NCI-H226 (cell line): ENCODE measurements at regions not wholly inside any gene's neighbourhood (a gene's known extent, or its start where the extent isn't known, plus 50 kb on each side); places are given as distances from the start of the nearest gene placed in this dataset.
A peak's percentile ranks its signal among the peaks of the same experiment; 100 is the strongest.

Experiments
- DNase-seq: peaks from one replicate; pipeline ENCODE4 v3.0.0-alpha.2; 2015

DNA sequence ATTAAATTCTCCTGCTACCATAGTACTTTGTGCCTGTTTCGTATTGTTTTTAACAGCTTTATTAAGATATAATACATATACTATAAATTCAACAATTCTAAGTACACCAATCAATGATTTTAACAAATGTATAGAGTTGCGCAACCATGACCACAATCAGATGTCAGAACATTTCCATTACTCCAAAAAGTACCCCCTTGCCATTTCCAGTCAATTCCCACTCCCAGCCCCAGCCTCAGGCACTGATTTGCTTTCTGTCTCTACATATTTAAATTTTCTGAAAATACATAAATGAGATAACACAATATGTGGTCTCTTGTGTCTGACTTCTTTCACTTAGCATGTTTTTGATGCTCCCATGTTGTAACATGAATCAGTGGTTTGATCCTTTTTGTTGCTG lies 193.9 kb downstream of the FIGN start:
- no peak for DNase-seq

DNA sequence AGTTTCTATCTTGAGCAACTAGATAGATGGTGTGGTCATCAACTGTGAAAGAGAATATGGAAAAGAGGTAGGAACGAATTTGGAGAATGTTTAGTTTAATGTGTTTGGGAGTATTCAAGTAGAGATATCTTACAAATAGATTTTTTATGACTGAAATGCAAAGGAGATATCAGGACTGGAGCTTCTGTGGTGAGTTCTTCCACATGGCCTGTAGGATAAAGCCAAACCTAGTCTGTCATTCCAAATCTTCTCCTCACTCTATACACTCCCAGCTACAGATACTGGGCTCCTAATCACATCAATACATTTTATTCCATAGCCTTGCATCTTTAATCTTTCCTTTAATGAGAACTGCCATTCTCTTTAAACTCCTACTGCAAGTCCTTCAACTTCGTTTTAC lies 194.3 kb downstream of the FIGN start:
- DNase-seq = no peak

DNA sequence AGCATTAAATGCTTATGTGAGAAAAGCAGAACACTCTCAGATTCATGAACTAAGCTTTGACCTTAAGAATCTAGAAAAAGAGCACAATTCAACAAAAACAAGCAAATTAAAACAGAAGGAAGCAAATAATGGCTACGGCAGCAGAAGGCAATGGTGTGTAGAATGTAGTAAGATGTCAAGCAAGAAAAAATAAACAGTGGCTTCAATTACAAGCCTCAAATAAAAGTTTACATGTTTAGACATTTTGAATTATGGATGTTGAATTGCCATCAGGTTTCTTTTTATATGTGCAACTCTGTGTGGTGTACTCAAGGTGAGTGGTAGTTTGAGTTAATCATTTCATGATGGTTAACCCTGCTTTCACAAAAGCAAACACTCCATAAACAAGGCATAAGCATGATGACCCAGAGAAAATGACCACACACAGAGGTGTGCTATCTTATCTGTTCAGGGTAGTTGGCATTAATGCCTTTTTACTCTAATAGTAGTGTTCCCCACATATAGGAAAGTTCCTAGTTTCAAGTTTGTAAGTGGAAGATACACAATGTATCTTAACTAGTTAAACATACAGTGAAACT lies 207.1 kb downstream of the FIGN start:
- no peak for DNase-seq

DNA sequence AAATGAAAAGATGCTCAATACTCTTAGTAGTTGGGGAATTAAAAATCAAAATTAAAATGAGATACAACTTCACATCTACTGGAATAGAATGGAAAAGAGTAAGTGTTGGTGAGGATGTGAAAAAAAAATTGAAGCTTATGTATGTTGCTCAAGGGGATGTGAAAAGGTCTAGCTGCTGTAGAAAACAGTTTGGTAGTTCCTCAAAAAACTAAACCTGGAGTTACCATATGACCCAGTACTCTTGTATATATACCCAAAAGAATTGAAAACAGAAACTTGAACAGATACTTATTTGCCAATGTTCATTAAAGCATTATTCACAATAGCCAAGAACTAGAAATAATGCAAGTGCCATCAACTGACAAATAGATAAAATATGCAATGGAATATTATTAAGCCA lies 208.4 kb downstream of the FIGN start:
- DNase-seq = no peak

DNA sequence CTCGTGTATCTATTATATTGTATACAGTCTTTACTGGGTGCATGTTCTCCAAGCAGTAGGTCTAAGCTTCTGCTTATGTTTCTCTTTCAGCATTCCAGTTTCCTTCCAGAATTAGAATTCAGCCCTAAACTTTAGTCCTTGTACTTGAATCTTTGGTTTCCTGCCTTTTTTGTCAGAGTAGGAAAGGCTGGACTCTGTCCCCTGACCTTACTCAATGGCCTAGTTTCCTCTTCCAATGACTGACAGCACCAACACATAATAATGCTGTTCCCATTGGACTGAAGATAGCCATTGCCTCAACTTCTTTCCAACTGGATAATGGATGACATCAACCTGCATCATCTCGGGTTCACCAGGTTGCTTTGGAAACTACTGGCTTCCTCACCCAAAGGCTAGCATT lies 217.0 kb downstream of the FIGN start:
- DNase-seq = no peak

DNA sequence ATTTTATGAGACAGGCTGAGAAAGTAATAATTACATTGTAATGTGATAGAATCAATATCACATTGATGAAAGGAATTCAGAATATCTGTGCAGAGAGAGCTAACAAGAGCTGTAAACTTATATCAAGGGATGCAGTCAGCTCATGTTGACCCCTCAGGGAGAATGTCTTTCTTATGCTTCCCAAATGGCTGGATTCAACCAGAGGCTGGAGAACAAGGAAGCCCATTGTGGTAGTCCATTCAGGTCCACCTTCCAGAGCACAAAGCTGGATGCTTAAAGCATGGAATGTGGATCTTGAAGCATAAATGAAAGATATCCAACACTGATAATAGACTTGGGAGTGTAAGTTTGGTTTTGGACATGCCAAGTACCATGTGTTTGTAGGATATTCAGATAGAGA lies 220.0 kb downstream of the FIGN start:
- no peak for DNase-seq

DNA sequence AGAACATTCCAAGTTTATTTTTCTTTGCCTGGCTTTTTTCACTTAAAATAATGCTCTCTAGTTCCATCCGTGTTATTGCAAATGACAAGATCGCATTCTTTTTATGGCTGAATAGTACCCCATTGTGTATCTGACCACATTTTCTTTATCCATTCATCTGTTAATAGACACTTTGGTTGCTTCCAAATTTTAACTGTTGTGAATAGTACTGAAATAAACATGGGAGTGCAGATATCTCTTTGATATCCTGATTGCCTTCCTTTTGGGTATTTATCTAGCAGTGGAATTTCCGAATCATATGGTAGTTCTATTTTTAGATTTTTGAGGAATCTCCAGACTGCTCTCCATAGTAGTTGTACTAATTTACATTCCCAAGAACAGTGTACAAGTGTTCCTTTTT lies 230.5 kb downstream of the FIGN start:
- DNase-seq = no peak

DNA sequence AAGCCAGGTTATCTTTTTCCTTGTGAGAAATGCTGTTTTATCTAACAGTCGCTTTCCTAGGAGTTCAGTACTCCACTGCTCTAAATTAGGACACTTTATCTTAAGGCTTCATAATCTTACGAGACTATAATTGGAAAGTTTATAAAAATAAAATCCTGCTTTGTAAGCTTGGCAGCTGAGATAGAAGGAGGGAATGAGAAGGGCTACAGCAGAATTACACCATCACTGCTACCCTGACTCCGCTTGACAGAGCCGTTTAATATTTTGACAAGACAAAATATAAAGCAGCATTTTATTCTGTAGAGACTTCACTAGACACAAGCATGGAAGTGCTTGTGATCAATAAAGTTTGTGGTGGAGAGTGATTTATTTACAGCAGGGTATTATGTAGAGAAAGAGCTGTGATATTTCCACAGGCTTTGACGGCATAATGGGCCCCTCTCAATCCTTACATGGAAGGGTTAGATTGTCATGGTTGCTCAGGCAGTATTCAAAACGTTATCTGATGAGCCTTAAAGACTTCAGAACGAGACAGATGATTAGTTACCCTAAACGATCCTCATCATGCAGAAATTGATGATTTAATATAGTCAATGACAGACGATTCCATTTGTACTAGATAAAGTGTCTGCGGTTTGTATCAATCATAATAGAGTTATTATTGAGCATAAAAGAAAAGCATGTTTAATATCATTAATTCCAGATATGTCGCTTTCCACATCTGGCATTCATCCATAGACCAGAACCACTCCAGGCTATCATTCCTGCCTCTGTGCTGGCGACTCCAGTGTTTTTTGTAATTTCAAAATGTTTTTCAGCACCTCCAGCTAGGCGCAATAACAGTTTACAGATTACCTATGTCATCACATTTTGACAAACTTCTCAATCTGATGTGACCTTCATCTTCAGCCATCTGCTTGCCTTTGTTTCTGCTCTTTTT lies 242.2 kb downstream of the FIGN start:
- no peak for DNase-seq

DNA sequence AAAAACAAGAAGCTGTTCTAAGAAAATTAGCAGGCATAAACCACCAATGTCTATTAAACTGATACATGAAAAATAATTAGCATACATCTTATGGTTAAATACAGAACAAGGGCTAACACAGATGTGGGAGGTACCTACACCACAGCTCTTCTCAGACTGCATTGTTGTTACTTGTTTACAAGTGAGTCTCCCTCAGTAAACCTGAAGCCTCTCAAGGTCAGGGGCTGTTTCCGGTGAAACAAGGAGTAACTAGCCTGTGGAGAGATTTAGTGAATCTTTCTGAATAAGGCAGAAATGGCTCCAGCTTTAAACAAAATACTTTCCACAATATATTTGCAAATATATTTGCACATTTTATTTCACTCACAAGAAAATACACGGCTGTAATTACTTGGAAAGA lies 244.0 kb downstream of the FIGN start:
- DNase-seq = no peak

DNA sequence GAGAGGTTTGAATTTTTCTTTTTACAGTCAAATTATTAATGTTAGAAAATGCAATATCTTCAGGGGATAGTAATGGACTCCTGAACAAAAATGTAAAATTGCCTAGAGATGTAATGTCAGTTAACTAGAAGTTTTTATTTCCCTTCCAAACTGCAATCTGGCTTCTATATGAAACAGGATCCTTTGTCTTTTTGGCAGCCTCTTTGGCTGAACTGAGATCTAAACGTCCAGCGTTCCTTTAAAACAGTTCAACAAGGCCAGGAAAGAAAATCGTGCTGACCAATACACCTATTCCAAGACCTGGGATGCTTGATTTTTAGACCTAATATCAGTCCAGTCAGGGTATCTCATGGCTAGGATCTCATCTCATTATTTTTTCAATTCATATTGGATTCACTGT lies 245.5 kb downstream of the FIGN start:
- no peak for DNase-seq

DNA sequence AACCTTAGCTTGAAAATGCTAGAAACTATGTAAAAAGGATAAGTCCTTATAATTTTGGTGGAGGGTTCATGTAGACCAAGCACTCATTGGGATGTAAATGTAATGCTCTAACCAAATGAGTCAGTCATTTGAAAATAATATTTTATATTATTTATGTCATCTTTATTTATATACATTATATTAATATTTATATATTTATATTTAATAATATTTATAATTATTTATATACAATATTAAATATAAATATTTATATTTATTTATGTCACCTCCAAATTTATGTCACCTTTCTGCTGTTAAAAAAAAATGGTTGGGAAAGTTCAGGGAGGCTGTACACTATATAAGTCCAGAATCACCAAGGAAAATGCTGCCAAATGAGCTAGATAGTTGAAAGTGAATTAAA lies 254.3 kb downstream of the FIGN start:
- DNase-seq = no peak

DNA sequence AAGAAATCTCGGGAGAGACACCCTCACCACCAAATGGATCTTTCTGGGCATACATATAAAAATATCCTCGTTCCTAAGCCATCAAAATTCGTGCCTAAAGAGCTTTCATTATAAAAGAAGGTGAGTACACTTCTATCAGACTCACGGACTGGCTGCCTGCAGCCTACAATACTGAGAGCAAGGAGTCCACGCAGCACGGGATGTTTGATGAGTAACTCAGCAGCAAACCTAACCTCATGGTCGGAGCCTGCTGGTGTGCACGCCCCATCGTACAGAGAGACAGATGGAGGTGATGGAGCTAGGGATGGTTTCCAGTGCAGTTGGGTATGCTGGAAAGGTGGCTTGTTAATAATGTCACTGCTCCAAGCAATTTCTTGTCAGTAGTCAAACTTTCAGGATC lies 256.2 kb downstream of the FIGN start:
- no peak for DNase-seq

DNA sequence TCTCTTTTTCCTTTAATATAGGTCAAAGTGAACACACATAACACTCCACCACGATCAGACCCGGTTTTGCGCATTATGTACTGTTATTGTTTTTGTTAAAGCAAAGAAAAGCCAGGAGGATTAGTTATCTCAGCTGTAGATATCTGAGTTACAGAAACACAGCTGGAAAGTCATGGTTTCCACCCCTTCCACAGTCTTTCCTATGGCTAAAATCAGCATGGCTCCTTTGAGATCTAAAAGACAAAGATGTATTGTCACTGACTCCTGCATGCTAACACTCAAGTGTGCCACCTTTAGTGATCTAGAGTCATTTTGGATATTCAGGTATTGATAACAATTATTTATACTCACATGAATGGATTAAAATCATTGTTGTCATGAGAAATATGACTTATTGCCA lies 260.0 kb downstream of the FIGN start:
- DNase-seq = no peak

DNA sequence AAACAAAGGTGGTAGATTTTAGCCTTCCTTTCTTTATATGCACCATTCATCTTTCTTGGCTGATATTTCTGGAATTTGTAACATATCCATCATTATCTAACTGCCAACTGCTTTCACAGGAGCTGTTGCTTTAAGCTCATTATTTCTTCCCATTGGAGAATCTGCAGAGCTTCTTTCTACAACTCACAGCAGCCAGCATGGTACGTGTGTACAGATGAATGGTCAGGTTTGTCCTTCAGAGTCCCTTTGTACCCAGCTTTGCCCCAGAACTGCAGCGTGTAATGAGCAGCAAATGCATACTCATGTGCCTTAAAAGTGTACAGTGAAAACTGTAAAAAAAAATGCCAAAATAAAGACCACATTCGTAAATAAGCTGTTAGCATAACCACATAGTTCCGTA lies 260.9 kb downstream of the FIGN start:
- no peak for DNase-seq

DNA sequence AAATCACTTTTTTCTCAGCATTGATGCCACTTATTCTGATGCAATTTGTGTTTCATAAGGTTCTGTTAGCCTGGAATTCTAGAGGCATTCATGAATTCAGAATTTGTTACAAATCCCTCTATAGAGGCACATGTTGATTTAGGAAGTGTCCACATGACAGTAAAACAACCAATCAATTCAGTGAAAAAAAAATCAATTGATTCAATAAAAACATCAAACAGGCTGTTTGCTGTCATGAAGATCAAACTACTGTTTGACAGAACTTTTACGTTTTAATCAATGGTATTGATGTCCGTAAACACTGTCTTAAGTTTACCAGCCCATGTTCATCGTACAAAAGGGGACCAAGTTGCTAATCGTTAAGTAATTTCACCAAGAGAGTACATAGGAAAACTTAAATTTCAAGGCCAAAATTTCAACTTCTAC lies 261.5 kb downstream of the FIGN start:
- no peak for DNase-seq

DNA sequence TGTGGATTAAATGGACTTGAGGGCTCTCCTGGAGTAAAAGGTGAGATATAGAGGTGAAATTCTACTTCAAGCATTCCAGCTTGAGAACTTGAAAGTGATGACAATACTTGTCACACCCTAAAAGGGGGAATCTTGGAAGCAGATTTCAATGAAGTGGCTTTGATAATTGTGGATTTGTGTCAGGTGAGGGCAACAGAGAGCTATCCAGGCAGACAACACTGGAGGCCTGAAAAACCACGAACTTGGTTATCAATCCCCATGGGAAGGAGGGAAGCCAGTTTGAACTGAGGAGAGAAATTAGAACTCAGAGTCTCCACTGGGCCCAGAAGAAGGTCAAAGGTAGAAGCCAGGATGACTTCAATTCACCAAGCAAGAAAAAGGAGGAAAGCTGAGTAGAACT lies 263.9 kb downstream of the FIGN start:
- DNase-seq = peak; percentile 20

DNA sequence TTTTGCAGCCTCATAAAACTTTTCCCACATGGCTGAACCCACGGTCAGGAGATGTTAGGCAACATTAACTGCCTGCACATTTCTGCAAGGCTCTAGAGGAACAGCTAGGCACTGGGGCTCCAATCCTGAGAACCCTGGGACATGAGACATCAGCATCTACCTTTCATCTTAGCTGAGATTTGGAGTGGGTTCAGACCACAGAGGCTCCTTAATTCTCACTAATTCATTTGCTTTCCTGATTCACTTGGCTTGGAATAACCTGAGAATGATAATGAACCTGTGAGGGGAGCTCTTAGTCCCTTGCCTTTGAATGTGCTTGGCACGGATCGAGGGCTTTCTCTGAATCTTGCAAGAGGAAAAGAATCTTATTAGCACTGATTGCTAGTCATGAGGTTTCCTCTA lies 266.2 kb downstream of the FIGN start:
- DNase-seq = no peak

DNA sequence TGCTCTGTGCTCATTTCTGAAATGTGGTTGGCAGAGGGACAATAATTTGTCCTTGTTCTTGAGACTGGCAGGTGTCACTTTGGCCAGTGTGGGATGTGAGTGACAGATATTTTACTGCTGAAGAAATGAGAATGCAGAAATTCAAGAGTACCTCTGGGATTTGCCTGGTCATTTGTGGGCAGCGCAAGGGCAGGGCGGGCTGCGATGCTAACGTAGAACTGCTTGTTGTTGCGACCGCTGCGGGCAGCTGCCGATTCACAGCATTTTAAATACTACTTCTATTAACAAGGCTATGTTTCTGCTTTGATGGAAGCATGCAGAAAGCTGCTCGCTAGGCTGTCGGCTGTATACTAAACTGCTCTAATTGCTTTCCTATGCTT lies 268.6 kb downstream of the FIGN start:
- no peak for DNase-seq

DNA sequence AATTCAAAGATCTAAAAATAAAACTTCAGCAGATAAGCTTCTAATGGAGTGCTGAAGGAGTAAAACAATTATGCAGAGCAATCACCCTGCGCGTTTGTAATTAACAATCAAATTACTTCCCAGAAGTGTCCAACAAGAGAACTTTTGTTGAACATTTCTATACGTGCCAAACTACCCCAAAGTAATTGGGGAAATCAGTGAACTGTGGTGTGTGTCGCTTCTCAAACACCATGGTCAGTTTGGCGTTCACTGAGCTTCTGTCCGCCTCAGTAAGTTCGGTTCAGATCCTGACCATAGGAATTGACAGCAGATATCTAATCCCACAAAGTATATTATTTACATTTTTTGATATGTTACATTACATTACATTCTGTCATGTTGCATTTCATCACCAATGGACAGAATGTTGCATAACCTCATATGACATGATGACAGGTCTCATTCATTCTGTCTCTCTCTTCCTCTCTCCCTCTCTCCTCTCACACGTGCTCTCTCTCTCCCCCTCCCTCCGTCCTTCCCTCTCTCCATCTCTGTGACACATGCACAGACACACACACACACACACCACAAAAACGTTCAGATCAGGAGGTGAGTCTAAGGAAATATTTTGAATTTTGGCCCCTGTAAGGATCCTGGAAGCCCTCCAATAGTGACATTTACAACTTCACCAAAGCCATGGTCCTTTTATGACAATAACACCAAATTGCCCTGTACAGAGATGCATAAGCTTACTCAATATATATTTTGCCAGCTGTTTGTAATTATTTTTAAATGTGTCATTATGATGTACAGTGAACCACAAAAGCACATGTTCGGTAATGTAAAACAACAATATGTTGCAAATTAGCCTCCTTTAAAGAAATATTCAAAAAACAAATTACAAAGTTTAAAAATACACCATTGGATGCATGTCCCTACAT lies 269.2 kb downstream of the FIGN start:
- no peak for DNase-seq

DNA sequence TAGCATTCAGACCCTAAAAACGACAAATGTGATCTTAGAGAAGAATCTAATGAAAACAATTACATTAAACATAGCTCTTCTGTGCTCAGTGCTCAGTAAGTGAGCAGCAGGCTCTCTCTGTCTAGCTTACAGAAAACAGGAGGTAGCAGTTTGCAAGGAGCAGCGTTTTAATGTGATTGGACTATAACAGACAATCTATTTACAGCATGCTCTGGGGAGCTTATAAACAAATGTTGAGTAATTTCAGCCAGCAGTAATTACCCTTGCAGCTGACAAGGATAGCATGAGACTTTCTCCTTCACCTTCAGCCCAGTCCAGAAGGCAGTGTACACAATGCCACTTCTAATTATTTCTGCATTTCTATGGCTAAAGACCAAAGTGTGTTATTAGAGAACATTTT lies 270.4 kb downstream of the FIGN start:
- no peak for DNase-seq

DNA sequence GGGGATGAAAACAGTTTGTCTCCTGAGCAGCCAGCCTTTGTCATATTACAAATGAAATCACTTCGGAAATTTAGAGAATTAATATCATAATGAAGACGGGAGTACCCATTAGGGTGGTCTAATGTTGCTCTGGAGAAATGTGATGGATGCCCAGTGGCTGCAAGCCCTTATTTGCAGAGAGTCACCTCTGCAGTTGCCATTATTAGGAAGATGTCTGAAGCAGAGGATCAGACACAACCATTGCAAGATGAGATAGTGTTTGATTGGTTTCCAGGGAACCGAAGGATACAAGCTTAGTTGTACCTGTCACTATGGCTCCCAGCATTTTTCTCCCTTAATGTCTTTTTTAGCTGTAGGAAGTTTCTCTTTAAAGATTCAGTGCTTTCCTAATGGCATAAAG lies 272.4 kb downstream of the FIGN start:
- no peak for DNase-seq

DNA sequence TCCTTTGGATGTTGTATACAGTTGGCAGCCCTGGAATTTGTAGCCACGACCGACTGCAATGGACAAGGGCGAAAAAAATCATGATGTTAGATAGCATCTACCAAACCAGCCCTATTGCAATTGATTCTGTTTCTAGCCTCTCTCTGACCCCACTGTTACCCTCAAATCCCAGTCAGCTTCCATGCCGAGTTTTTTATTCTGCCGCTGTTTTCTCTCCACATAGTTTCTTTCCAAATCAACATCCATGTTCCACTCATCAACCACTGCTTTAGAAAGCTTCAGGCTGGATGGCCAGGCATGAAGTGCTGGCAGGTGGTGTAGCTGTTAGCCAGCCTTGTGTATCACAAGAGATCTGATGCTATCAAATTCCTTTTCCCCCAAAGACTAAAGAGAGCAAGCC lies 272.8 kb downstream of the FIGN start:
- DNase-seq = no peak

DNA sequence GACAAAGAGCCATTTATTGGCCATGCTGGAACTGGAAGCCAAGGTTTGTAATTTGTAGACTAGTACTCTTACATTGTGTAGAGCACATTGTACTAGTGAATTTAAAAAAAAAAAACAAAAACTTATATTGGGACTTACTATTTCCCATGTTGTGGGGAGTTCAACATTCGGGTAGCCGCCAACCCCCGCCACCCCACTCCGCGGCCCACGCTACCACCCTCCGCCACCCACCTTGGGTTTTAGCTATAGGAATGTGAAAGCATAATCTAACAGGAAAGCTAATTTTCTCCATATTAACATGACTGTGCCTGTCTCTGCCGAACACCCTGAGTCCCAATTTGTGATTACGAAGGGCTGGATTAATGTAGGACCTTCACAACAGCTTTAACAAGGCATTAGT lies 275.8 kb downstream of the FIGN start:
- DNase-seq = no peak
